NCI-H748 treated with DMSO at 0.1 percent for 48 hours (cell line): ENCODE measurements at regions not wholly inside any gene's neighbourhood (a gene's known extent, or its start where the extent isn't known, plus 50 kb on each side); places are given as distances from the start of the nearest gene placed in this dataset.

Experiments used
- DNase-seq: peaks from one replicate; lab custom pipeline; 2025; lab: John Stamatoyannopoulos, UW

- no peak for DNase-seq
Observed at GRCh38 chr19:31560086-31561060, 211.1 kb upstream of the TSHZ3 start.

GRCh38 chr19:31562966-31563612, 213.9 kb upstream of the TSHZ3 start:
- DNase-seq = no peak

DNA sequence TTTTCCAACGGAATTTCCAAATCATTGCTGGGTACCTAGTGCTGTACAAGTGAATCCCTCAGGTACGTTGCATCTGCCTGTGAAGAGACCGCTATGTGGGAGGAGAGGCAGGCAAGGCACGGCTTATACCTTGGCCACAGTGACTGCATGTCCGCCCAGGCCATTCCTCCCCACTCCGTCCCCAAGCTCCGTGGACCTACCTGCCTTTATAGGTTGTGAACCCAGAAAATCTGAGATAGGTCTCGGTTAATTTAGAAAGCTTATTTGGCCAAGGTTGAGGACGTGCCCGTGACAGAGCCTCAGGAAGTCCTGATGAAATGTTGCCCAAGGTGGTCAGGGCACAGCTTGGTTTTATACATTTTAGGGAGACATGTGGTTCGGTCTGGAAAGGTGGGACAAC, 218.5 kb upstream of the TSHZ3 start:
- no peak for DNase-seq

- DNase-seq = no peak
Observed at GRCh38 chr19:31568724-31569123, 219.5 kb upstream of the TSHZ3 start.

DNA sequence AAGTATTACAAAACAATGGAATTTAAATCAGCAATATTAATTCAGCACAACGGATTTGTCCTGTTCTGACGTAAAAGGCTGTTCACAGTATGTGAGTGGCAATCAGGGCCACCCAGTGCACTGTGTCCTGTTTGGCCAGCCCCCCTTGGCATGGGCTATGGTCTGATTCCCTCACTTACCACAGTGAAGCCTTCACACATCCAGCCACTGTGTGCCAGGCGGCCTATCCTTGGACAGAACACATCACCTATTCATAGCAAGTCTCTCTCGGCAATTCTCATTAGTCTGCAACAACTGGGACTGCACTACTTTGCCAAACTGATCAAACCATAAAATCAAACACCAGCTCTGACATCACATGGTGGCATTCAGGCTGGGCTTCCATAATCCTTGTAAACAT, 221.5 kb upstream of the TSHZ3 start:
- DNase-seq = no peak

GRCh38 chr19:31572102-31572975, 223.1 kb upstream of the TSHZ3 start:
- DNase-seq = no peak

DNA sequence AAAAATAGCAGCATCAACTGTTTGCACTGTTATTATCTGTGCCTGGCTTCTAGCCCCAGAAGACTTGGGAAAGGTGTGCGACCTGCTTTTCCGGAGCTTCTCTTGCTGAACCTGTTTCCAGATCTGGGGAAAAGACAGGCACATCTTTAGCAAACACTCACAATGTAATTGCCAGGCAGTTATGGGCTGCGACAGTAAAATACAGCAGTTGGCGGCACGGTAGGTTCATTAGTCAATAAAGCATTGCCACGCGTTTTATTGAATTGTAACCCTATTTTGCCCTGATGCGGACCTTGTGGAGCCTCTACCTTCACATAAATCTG, 223.7 kb upstream of the TSHZ3 start:
- DNase-seq = no peak

DNA sequence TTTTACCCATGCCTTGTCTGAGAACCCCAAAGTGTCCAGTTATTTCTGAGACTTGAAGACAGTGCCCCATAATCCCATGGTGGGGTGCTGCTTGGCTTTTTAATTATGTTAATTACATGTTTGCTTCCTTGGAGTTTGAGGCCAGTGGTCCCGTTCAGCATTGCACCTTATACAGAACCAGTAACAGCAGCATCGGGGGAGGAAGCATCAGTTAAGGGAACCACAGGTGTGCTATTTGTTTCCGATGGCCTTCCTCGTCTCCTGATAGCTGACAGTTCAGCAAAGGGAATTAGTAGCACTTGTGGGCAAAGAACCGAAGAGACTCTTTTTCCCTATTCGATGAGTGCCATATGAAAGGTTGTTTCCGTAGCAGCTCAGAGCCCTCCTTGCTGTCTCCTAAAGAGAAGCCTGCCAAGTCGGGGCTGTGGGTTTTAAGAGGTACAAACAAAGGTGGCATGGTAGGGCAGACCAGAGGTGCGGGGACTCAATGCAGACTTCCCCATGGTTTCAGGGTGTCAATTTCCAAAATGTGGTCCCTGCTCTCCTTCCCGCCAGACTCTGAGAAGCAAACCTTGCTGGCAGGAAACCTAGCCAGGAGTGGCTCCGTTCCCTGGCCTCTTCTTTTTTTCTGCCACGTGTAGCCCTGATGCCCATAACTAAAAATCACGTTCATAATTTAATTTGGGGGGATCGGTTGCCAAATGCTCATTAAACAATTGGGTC, 225.2 kb upstream of the TSHZ3 start:
- DNase-seq = no peak

DNA sequence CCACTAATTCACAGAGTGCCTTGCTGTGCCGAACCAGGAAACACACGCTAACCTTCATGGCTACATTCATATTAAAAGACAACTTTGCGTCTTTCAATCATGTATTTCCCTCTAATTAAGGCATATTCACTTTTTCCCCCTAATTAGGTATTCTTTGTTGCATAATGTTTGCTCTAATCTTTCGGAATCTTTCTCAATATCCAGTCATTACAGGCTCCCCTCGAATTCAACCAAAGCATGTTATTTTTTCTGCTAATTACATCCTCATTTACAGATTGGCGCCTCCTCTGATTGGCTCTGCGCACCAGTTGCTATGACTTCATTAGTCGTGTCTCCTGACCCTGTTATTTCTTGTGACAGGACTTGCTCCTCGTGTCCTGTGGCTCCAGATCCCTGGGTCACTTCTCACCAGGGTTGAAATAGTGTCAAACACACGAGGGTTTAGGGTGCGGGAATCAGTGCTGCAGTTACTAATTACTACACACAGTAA, 226.7 kb upstream of the TSHZ3 start:
- DNase-seq = no peak

DNA sequence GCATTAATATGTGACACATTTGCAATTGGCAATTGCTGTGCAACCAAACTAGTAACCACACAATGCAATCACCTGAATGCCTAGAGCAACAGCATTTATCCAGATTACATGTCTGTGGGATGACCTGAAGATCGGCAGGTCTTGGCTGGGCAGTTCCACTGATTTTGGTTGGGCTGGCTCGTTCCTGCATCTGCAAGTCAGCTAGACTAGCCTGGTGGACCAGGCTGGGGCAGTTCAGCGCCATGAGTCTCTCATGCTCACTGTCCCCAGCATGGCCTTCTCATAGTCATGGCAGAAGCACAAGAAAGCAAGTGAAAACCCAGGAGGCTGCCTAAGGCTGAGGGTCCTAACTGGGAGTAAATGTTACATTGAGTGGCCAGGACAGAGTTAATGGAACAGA, 229.1 kb upstream of the TSHZ3 start:
- DNase-seq = no peak

DNA sequence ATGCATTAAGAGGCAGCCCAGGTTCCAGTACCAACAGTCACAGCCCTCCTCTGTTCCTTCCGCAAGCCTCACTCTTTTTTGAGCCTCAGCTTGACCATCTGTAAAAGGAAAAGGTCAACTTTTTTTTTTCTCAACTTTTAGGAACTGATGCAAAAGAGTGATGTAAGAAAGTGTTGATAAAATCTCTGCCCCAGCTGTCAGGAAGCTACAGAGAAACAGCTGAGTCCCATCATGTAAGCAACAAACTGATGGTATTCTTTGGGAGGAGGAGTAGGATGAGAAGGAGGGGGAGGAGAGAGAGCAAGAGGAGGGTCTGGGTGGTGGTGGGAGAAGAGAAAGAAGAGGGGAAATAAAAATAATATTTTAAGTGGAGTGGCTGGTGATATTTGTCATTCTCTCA, 233.9 kb upstream of the TSHZ3 start:
- DNase-seq = no peak

DNA sequence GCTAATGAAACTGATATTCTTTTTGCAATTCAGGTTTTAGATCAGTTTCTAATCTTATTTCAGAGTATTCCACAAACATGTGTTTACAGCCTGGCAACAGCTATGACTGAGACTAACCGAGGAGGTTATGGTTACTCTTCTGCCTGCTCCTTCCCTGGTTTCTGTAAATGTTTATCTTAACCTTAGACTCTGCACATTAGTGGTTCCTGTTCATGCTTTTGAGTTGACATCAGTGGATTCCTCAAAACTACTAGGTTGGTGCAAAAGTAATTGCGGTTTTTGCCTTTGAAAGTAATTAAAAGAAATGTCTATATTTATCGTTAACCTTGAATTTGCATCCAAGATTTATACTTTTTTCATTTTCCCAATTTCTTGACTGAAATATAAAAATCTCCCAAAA, 237.0 kb upstream of the TSHZ3 start:
- DNase-seq = no peak

GRCh38 chr19:31589109-31589508, 239.9 kb upstream of the TSHZ3 start:
- DNase-seq = no peak

GRCh38 chr19:31591258-31591657, 242.0 kb upstream of the TSHZ3 start:
- no peak for DNase-seq

GRCh38 chr19:31592456-31592855, 243.2 kb upstream of the TSHZ3 start:
- DNase-seq = no peak

- no peak for DNase-seq
Observed at GRCh38 chr19:31594701-31595100, 245.5 kb upstream of the TSHZ3 start.

DNA sequence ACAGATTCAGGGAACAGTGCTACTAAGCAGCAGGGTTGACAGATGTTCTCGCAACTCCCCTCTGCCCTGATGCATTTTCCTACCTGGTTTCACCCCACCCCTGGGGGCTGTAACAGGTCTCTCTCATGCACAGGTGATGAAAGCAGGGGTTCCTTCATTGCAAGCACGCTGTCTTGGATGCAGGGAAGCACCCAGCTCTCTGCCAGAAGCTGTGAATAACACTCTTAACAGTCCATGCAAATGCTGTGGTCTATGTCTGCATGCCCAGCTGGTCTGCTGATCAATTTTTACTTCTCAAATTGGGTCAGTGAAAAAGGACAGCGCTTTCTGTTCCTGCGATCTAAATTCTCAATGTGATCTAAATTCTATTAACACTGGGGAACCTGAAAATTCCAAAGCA, 246.3 kb upstream of the TSHZ3 start:
- DNase-seq = no peak

GRCh38 chr19:31596751-31597150, 247.5 kb upstream of the TSHZ3 start:
- DNase-seq = no peak

DNA sequence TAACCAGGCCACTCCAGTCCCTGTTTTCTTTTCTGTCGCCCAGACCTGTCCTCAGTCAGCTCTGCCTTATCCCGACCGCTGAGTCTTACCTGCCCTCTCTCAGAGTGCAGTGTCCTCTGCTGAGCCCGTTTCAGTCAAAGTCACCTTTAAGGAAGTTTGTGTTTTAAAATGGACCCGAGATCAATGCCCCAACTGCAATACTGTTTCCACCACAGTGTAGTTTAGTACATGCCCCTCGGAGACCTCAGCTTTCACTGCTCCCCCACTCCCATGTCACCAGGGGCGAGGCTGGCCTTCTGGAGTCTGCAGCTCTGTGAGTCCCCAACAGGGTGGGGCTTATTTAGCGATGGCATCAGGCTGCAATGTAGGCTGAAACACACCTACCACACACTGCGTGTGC, 248.4 kb upstream of the TSHZ3 start:
- DNase-seq = no peak

DNA sequence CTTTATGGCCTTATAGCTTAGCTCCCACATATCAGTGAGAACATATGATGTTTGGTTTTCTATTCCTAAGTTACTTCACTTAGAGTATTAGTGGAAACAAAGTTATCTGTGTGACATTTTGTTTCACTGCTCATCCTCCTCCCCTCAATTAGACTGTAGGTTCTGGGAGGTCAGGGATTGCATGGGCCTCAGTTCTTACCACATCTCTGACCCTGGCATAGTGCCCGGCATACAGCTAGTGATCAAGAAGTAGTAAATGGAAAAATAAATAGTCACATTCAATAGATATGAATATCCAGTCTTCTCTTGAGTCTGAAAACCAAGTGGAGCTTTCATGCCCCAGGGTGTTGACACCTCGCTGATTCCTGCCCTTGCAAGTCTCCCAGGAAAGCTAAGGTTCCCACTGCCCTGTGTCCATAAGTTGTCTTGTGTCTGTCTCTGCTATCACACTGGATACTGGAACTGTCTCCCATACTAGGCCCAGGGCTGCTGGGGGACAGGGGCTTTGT, 249.5 kb upstream of the TSHZ3 start:
- no peak for DNase-seq

- no peak for DNase-seq
Observed at GRCh38 chr19:31600731-31601295, 251.6 kb upstream of the TSHZ3 start.
